GM18858 (cell line): ENCODE measurements at regions not wholly inside any gene's neighbourhood (a gene's known extent, or its start where the extent isn't known, plus 50 kb on each side); places are given as distances from the start of the nearest gene placed in this dataset.
"Not testable (repeated sequence)": the region's sequence is repeated elsewhere in the genome, so short reads cannot be mapped to it uniquely, and the experiment has no call there.

Experiments
- ATAC-seq: cut with Tn5 transposase; IDR thresholded peaks from one replicate; pipeline ENCODE4 v1.9.1; 2021; ENCODE audit not compliant: unreplicated experiment

DNA sequence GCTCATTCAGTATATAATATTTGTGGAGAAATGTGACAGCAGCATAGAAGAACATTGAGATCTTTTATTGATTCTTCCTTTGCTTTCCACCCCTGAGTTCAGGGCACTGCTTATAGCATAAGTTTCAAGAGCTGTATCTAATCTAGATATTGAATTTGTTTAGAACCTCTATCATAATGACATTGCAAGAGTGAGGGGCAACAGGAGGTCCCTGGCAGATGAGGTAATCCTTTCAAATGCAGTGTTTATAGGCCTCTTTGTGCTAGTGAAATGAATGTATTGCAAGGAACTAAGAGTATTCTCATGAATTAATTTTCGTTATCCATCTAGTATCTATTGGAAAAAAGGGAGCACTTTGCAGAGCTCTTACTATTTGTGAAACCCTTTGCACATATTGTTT, 167.2 kb upstream of the FERD3L start:
- no peak for ATAC-seq

DNA sequence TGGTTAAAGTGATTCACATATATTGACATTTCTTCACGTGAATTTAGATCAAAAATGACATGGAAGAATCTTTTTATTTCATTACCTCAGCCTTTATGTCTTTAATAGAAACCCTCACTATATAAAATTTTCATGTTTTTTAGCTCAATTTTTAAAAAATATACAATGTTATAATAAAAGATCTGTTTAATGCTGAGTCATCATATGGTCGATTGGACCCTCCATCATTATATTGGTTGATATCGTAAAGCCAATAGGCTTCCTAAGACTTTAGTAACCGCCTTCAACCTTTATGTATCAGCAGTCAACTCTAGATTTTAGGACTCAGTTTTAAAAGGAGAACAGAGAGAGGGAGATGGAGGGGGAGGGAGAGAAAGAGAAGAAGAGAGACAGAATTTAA, 162.3 kb upstream of the FERD3L start:
- ATAC-seq = no peak

DNA sequence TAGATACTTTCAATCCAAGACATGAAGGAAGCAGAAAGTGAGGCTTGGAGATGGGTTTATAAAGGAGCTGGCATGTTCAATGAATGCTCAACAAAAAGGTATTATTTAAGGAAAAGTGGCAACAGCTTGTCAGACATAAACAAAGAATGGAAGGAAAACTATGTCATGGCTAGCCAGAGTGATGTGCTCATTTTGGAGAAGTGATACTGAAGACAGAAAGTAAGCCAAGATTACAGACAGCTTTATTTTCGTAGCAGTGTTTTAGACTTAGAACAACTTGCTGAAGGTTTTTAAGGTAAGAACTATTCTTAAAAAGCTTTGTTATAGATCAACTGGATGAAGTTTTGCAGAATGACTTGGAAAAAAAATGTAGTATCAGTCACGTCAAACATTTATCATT, 160.5 kb upstream of the FERD3L start:
- no peak for ATAC-seq

DNA sequence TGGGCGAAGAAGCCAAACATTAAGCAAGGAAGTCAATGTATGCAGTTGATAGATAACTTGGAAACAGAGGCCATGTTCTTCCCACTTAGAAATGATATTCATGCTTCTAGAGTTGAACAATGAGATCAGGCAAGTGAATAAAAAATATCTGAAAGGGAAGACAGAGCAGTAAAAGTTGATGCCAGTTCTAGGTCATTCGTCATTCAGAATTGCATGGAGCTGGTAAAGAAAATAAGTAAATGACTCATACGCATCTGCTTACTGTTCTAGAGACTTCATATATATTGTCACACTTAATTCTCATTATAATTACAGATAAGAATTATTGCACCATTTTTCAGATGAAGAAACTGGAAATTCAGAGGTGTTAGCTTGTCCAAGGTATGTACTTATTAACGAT, 158.9 kb upstream of the FERD3L start:
- ATAC-seq = no peak

DNA sequence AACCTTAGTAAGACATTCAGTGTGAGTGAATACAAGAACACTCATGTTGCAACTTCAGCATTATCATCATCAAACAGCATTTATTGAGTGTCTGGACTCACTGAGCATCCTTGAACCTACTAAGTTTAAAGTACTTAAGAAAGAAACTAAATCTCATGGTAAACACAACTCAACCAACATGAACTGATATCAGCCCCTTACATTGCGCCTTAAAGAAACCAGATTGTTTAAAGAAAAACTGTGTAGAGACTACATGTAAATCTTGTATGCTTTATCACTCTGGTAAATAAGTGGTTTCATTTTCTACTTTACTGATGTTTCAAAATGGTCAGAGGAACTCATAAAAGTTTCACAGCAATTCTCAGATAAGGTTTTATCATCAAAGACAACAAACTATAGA, 157.5 kb upstream of the FERD3L start:
- ATAC-seq = no peak

DNA sequence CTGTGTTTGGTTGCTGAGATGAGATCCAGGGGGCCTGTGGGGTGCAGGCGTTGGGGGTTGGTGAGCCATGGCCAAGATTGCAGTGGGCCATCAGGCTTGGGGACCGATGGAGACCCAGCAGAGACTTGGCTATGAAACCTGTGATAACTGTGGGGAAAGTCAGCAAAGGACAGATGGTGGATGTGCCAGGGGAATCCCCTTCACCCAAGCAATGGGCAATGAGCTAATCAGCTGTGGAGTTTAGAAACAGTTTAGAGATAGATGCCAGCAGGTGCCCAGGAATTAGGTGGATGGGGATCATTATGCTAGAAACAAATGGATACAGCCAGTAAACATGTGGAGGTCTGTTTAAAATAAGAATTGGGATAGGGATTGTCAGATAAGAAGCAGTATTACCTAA, 151.4 kb upstream of the FERD3L start:
- ATAC-seq = no peak

DNA sequence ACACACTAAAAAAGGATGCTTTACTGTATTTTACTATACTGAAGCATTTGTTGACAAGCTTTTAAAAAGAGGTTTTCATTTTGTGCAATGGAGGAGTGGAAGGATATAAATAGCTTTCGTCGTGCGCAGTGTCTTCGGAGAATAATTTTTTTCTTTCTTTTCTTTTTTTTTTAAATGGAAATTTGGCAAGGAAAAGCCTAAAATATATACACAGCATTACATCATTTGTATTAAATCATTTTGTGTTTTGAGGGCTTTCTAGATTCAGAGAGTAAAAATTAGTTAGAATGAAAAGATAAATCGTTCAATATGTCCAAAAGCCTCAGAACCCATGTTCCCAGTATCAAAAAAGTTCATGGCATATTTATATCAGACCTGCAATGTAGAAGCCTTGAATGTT, 150.2 kb upstream of the FERD3L start:
- no peak for ATAC-seq

DNA sequence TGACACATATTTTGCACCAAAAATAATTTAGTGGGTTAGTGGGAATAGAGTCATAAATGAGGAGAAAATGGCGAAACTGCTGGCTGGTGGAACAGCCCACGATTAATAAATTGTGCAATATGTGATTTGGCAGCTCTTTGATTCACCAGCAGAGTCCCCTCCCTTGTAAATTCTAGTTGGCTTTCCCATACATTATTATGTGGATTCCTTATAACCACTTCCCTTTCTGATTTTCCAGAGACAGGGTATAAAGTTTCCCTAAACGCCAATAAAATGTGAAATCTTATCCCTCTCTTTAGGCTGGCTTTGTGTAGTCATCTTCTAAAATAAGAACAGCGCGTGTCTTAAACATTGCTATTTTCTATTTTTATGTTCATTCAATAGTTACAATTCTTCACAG, 149.4 kb upstream of the FERD3L start:
- no peak for ATAC-seq

DNA sequence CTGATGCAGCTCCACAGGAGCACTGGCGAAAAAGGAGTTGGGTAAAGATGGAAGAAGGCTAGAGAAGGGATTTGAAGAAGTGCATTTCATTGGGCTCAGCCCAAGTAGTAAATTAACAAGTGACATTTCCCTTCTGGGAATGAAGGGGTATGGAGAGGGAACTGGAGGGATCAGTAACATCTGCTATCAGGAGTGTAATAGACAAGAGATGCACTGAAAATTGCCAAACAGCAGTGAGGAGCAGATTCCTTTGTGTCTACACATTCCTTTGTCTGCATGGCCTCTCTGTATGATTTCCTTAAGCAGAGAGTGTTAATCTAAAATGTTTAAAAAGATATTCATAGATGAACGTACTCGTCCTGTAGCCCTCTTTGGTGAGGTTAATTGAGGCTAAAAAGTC, 148.2 kb upstream of the FERD3L start:
- no peak for ATAC-seq

DNA sequence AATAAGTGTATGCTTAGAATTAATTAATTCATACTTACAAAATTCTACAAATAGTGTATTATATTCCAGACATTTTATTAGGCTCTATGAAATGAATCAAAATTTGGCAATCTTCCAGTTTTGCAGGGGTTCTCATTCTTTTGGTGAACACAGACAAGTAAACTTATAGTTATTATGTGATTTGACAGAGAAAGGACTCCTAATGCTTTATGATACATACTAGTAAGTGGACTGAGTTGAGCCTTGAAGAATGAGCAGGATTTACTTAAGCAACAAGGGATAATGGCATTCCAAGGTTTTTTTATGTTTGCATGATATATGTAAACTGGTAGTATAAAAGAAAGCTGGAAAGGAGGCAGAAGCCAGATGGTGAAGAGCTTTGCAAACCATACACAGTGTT, 145.7 kb upstream of the FERD3L start:
- ATAC-seq = no peak

DNA sequence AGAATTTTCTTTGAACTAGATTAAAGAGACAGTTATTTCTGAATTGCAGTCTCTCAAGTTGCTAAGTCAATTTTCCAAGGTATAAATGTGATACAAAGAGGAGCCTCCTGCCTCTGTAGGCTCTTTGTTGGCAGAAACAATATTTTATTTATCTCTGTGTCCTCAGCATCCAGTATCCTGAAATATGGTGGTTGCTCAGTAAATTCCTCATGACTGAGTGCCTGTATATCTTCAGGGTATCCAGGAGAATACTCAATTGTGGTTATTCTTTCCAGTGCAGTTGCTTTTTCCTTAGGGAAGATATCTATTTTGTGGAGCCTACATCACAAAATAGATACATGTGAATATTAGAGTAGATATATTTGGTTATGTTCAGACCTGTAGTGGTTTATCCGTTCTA, 144.8 kb upstream of the FERD3L start:
- no peak for ATAC-seq

DNA sequence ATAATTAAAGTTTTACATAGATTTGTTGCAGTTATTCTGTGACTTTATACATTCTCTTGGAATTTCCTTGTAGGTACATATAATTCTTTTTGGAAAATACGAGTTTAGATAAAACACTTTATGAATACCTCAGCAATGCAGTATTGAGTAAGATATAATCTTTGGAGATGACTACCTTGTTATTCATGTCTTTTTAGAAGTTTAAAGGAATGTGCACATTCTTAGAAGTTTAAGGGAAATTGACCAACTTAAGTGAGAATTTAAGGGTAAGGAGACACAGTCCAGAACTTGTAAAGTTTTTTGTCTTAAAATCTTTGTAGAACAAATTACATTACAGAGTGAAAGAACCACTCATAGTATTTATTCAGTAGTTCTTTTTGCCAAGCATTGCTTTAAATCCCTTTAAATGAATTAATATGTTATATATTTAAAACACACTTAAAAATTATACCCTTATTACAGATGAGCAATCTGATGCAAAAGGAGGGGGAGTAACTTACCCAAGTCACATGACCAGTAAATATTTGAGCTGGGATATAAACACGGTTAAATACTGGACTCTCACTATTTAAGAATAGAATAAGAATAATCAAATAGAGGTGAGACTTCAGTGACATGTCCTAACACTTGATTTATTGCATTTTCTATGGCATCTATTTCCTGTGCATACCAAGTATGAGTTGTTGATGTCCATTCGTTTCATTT, 139.5 kb upstream of the FERD3L start:
- no peak for ATAC-seq

DNA sequence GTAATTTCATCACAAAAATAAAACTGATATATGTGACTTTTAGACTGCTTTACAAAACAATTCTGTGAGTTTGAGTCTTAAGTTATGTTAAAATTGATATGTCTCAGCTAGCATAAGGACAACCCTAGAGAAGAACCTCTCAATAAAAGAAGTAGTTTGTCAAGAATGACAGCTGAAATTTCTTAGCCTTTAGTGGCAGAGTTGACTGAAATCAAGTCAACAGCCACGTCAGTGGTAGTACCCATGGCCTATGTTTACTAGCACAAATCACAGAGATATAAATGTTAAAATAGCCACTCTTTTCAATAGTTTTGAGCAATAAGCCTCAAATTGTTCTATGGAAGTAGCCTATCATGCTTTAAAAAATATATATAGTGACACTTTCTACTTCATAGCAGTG, 138.9 kb upstream of the FERD3L start:
- no peak for ATAC-seq

DNA sequence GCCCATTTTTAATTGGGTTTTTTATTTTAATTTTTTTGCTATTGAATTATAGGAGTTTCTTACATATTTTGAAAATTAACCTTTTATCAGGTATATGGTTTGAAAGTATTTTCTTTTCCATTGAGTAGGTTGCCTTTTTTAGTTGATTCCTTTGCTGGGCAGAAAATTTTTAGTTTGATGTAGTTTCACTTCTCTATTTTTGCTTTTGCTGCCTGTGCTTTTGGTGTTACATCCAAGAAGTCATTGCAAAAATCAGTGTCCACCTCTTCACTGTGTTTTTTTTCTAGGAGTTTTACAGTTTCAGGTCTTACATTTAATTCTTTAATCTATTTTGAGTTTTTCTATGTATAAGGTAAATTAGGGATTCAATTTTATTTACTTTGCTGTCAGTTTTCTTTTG, 129.8 kb upstream of the FERD3L start:
- peak; percentile 39 for ATAC-seq

DNA sequence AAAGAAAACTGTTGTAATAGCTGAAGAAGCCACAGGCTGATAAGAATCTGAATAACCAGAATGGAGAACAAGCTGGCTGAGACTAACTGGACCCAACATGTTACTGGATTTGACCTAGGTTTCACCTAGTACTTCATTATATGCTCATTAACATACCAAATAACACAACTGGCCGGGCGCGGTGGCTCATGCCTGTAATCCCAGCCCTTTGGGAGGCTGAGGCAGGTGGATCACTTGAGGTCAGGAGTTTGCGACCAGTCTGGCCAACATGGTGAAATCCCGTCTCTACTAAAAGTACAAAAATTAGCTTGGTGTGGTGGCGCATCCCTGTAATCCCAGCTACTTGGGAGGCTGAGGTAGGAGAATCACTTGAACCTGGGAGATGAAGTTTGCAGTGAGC, 127.1 kb upstream of the FERD3L start:
- ATAC-seq = not testable (repeated sequence)

DNA sequence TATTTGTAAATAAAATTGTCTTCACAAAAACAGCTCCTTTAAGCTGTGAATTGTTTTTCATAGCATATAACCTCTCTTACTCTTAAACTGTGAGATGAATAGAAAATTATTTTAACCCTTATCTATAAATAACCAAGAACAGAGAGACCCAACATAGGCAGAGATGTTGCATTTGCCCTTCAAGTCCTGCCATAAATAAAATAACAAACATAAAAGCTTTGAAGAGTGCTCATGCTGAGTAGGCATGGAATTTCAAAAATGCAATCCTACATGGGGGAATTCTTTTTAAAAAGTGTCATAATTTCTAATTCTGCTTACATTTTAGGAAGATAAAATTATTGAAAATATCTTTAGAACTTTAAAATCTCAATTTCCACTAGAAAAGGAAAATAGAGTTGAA, 124.1 kb upstream of the FERD3L start:
- no peak for ATAC-seq

DNA sequence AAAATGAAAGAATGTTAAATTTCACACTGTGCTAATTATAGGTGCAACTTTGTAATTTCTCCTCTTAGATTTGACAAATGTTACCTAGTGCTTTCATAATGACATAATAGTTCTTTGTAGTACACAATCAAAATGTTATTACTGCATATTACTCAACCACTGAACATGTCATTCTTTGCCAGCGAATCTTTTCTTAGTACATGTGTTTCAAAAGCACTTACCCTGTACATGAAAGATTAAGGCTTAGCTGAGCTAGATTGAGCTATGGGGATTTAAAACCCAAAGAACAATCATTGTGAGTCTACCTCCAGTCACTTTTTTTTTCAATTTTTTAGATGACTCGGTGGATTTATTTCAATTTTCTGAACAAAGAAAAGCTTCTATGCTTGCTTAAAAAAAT, 123.5 kb upstream of the FERD3L start:
- ATAC-seq = no peak

DNA sequence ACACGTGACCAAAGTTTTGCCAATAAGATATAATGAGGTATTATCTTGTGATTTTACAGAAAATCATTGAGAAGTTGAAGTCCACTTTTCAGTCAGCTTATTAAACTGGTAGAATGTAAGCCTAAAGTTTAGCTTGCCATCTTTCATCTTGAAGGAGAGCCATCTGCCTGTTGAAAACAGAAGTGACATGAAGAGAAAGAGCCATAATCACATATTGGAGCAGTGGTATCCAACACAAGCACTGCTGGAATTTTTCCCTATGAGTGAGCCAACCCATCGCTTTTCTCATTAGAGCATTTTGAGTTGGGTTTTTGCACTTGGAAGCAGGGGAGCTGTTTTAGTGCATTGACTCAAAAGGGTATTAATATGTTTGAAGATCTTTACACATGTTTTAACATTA, 117.6 kb upstream of the FERD3L start:
- no peak for ATAC-seq

DNA sequence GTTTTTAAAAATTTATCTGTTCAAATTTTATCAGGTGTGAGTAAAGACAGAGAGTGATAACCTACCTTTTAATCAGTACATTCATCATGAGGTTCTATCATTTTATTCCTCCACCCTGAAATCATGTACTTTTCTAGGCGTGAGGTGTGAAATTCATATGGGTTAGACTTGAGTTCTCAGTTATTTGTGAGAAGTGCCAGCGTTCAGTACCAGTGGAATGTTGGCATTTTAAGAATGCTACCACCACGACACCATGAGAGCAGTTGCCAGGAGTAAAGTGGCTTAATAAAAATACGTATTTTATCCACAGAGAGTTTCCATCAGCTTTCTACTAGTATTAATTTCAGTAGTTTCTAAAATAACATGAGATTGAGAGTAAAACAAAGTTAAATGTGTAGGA, 104.1 kb upstream of the FERD3L start:
- ATAC-seq = no peak

DNA sequence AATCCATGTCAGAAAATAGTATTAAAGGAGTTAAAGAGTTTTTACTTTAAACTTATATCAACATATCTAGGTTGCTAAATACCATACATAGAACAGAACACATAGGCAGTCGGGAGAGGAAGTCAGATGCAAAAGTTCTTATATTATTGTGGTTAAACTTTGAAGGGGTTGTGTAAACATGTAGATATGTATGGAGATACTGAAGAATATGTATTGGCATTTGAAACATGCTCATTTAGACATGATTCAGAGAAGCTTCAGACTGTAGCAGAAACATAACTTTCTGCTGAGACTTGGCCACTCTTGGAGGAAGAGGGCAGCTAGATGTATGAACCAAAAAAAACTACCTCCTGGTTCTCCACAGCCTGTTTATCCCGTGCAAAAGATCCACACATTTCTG, 103.5 kb upstream of the FERD3L start:
- ATAC-seq = no peak

DNA sequence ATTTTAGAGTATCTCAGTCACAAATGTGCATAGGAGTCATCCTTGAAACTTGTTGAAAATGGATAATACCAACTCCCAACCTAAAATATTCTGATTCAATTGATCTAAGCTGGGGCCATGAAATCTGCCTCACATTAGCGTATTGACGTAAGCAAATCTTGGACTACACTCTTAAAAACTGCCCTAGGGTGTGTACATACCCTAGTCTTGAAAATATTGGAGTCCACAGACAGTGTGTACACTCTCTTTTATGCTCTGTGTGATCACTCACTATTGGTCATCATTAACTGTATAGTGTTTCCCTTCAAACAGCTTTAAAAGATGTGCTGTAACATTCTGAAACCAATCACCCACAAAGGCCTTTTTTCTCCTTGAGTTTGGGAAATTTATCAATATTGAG, 102.9 kb upstream of the FERD3L start:
- ATAC-seq = no peak

DNA sequence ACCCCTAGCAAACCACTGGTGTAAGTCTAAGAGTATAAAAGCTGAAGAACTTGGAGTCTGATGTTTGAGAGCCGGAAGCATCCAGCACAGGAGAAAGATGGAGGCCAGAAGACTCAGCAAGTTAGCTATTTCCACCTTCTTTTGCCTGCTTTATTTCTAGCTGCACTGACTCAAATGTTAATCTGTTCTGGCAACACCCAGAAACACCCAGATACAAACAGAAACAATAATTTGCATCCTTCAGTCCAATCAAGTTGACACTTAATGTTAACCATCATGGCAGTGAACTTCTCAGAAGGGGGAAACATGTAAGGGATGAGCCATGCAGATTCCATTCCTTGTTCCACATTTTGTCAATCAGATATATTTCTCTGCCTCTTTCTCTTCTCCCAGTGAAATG, 101.8 kb upstream of the FERD3L start:
- ATAC-seq = no peak

DNA sequence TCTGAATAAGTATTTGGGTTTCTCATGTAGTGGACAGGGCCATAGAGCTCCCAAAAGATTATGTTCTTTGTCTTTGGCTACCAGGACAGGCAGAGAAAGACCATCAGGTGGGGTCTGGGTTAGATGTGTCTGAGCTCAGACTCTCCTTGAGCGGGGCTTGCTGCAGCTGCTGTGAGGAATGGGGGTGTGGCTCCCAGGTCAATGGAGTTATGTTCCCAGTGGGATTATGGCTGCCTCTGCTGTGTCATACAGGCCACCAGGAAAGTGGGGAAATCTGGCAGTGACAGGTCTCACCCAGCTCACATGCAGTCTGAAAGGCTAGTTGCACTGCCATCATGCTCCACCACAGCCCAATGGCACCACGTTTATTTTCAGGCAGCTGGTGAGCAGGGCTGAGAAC, 97.0 kb upstream of the FERD3L start:
- no peak for ATAC-seq

DNA sequence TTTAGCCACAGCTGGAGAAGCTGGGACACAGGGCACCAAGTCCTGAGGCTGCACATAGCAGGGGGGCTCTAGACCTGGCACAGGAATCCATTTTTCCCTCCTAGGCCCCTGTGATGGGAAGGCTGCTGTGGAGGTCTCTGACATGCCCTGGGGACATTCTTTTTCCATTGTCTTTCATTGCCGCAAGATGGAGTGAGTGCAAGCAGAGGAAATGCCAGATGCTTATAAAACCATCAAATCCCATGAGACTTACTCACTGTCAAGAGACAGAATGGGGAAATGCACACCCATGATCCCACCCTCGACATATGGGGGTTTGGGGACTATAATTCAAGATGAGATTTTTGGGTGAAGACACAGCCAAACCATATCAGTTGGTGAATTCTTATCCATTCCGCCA, 94.7 kb upstream of the FERD3L start:
- ATAC-seq = no peak
